DMS153 treated with DMSO at 0.1 percent for 48 hours (cell line): ENCODE measurements at regions not wholly inside any gene's neighbourhood (a gene's known extent, or its start where the extent isn't known, plus 50 kb on each side); places are given as distances from the start of the nearest gene placed in this dataset.

Experiments
- DNase-seq: peaks from one replicate; lab custom pipeline; 2025; ENCODE audit not compliant: unreplicated experiment; lab: John Stamatoyannopoulos, UW

DNA sequence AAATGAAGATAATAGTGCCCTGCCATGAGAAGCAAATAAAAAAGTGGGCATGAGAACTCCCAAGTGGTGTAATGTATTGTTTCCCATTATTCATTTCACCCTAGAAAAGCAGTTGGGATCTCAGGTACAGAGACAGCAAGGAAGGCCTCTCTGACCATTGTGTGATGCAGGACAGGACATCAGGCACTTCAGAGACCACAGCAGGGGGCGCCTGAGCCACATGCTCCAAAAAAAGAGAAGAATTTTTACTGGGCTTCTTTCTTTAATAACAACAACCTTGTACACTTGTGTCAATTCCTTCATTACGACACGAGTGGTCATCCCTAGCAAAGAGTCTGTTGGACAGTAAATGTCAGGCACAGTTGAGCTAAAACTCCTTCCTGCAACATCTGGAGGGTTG is 533.3 kb downstream of the OMA1 start:
- DNase-seq, result no peak

DNA sequence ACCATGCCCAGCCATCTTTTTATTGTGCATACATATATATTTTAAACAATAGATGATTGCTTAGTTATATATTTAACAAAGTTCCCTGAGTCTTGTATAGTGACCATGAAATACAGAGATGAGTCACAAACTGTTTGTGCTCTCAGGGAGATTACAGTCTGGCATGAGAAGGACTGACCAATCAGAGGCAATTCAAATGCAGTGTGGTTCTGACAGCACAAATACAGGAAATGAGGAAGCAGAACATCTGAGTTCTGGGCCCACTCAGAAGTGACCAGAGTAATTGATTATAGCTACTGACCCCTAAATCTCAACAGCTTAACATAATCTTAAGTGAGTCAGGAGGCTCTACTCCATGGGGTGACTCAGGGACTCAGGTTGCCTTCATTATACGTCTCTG is 534.5 kb downstream of the OMA1 start:
- no peak for DNase-seq

DNA sequence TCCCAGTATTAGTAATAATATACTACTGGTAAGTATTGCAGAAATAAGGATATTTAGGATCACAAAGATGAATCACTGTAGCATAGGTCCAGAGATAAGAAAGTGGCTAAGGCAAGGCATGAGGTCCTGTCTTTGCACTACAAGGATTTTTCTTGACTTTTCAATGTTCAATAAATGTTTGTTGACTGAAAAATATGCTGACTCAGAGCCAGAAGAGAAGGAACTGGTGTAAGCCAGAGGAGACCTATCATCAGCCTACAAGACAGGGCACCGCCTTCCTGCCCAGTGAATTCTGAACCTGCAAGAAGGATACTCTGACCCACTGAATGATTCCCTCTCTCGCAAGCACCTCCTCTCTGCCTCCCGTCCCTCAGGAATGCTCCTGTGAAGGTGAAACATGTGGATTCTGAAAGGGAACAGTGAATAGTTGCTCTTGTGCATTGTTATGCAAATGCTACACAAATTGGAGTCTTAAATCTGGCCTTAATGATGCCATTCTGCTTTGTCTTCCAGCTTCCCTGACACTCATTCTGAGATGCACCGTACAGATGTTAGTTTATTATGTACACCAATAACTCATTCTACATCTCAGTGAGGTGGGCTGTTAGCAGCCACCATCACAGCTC is 540.0 kb downstream of the OMA1 start:
- DNase-seq, result no peak

DNA sequence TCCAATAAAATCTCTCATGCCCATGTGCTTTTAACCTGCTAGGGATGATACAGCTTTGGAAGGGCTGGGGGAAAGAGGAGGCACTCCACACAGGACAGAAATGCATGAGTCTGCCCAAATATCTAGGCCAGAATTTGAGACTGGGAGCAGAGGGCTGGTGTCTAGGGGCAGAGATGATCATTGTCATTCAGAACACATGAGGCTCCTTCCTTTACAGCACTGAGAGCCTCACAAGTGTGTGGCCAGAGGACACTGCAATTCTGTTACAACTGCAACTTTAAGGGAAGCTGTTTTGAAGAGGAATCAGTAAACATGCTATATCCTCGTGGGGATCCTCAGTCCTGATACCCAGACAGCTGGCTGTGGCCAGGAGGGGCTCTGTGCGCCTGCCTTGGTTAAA is 541.3 kb downstream of the OMA1 start:
- no peak for DNase-seq

DNA sequence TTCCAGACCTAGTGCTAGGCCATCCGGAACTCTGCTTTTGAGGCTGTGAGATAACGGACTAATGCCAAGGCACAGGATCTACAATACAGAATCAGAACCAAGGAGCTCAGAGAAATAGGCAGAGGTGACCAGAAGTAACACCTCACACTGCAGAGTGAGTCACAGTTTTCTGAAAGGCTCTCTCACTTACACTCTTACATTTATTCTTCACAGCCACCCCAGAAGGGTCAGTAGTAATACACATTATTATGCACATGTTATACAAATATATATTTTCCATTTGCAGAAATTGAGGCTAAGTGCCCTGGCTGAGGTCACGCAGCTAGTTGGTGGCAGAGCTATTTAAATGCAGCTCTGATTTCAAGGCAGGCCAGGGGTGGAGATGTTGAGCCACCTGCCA is 542.5 kb downstream of the OMA1 start:
- no peak for DNase-seq

DNA sequence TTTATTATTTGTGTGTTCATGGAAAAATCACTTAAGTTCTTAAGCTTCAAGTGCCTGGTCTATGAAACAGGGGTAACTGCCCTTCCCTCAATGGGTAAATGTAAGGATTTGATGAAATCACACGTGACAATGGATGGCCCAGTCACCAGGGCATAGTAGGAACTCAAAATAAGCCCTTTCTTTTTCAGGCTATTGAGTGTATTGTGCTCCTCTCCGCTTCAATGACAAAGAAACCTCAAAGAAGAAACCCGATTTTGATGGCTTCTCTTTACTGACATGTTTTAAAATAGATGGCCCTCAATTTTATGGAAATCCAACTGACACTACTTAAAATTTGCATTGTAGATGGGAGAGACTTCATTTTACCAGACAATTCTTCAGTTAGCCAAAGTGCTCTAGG is 543.5 kb downstream of the OMA1 start:
- DNase-seq, result no peak

DNA sequence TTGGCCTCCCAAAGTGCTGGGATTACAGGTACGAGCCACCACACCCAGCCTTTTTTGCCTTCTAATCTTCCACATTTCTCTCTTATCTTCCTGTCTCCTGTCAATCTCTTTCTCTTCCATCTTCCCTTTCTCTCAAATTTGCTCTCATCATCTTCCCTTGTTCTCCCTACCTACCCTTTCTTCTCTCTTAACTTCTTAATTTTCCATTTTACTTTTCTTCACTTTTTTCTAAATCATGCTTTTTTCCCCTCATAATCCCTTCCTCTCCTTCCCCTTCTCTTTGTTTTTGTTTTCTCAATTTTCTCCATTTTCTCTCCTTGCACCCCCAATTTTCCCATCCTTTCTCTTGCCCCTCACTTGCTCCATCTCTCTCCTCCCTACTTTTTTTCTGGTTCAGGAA is 545.7 kb downstream of the OMA1 start:
- DNase-seq, result no peak

DNA sequence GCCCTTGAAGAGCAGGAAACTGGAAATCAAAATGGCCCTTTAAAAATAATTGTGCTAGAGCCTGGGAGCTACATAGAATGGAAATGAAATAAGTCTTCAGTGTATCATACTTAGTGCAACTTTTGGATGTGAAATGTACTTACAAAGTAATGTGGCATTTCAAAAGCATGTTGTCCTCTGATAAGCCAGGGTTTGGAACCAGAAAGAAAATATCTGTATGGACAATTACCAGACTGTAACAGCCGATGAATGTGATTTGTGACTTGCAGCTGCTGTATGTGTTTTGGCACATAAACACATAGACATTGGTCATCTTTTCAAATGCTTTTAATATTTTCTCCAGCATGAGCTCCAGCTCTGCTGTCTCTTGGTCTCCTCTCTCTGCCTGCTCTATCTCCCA is 546.4 kb downstream of the OMA1 start:
- no peak for DNase-seq

DNA sequence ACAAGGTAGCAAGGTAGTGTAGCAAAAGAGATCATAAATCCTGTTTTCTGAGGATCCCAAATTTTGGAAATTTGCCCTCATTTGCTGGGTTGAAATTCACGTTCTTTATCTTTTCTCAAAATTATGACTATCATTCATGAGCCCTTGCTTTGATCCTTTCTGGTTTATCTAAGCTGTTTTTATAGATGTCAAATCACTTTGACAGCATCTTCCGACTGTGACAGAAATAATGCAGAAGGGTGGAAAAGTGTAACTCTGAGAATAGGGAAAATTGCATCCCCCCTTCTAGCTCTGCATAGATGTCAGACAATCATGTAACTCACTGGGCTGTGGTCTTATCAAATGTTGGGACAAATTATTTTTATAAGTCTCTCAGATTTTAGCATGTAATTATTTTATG is 550.1 kb downstream of the OMA1 start:
- no peak for DNase-seq

DNA sequence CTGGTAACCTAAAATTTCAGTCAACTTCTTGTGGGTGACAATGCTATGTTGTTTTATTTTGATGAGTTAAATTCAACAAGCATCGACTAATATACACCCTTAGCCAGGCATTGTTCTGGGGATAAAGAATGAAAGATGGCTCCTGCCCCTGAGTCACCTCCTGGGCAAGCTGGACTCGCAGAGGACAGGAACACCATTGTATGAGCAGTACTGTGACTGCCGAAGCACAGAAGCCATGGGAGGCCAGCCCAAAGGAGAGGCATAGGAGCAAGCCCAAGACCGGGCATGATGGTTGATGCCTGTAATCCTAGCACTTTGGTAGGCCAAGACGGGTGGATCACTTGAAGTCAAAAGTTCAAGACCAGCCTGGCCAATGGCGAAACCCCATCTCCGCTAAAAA is 555.2 kb downstream of the OMA1 start:
- no peak for DNase-seq

DNA sequence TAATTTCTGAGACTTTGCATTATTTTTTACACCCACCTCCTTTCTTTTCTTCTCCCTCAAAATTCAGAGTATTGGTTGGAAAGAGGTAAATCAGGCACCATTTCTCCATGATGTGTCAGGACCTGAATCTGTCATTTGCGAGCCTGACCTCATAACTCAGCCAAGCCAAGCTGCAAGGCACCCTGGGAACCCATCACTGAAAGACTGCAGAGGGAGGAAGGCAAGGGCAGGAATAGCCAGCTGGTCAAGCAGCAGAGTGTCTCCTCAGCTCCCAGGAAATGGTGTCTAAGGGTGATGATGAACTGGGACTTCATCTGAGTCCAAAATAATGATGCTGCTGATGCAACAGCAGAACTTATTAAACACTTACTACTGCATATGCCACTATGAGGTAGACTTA is 556.6 kb downstream of the OMA1 start:
- no peak for DNase-seq

DNA sequence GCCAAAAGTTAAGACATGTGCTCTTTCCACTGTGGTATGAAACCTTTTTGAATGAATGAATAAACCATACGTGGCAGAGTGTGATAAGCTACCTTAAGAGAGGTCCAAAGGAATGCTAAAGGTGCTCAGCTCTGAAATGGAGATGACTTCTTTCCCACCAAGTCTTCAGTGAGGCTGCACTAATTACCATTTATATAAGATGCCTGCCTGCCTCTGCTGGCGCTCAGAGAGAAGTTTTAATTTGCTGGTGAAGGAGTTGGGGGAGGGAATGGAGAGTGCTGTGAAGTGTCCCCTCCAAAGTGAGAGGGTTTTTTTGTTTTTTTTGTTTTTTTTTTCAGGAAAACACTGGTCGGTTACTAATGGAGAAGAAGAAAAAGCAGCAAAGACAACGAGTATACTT is 559.0 kb downstream of the OMA1 start:
- no peak for DNase-seq

DNA sequence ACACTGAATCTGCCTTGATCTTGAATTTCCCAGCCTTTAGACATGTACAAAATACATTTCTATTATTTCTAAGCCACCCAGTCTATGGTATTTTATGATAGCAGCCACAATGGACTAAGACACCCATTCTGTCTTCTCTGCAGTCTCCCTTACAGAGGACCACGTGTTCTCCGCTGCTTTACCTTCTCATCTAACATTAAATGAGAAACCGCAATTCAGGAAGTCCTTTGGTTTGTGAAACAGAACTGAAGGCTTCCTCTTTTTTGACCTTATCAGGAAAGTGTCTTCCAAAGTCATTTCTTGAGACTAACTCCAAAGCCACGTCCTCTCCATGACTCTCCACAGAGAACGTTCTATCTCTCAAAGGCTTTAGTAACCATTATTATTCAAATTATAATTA is 560.1 kb downstream of the OMA1 start:
- DNase-seq, result no peak

DNA sequence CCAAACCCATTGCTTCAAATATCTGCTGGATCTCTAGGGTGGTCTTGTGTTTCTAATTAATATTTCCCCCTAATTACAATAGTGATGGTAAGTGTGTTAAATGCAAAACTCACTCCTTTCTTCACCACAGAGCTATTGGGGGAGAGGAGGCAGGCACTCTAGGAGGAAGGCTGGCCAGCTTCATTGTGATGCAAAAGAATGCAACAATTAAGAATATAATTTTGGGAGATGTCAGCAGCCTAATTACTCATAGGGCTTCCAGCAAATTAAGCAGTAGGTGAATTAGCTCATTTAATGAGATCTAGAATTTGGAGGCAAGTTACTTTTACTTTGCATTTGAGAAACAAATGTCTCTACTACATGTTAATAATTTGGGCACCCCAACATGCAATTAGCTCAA is 560.4 kb upstream of the DAB1 start:
- DNase-seq, result no peak

DNA sequence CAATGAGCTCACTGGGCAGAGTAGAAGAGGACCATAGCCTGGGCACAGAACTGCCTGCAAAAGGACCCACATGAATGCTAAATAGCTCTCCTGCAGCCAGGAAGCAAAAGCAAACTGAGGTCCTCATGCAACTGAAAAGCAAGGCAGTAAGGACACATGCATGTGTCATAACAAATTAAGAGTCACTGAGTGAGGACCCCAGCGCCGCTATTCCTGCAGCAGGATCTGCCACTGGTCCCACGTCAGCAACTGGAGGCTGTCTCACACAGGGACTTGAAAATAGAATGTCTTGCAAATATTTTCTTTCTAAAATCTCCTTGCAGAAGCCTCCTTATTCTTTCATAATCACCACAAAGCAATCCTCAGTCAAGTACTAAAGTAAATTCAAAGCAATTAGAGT is 559.6 kb upstream of the DAB1 start:
- no peak for DNase-seq

DNA sequence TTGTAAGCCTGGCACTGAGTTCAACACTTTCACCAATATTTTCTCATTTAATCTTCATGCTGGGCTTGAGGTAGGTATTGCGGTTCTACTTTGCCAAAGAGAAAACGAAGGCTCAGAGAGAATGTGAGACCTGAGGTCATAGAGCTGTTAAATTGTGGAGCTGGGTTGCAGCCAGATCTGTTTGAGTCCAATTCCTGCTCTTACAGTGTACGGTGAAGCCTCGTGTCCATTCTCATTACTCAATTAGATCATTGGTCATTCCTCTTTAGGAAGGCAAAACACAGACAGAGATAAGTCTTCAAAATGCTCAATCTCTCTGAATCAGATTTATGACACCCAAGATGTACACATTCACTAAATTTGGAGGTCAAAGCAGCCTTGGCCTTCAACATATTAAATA is 559.0 kb upstream of the DAB1 start:
- DNase-seq, result no peak

DNA sequence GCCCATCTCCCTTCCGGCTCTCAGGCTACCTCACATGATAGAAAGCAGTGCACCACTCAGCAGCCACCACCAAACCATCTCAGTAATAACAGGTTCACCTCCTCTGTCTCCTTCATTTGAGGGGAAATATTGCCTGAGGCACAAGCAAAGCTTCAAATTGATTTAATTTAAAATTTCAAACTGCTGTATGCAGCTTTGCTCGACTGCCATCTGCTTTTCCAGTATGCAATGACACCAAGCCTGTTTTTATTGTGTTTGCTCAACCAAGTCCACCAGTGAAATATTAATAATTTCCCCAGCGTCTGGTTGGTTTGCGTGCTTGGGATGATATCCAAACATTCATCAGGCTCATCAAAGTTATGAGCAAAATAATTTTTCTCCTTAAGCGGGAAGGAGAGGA is 552.4 kb upstream of the DAB1 start:
- DNase-seq, result no peak

DNA sequence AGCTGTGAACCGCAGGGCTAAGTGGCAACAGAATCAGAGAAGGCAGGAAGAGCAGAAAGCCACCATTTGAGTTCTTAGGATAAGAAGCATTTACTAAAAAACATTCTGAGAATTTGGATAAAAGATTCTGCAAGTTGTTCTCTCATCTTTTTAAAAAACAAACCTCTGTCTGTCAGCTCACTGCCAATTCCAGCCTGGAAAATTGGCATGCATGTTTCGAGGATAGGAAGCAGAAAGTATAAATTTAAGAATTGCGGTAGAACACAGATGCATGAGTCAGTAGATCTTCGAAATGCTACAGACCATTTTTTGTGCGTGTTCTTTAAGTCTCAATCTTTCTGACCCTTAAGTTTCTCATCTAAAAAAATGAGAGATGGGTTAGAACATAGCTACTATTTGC is 544.5 kb upstream of the DAB1 start:
- no peak for DNase-seq

DNA sequence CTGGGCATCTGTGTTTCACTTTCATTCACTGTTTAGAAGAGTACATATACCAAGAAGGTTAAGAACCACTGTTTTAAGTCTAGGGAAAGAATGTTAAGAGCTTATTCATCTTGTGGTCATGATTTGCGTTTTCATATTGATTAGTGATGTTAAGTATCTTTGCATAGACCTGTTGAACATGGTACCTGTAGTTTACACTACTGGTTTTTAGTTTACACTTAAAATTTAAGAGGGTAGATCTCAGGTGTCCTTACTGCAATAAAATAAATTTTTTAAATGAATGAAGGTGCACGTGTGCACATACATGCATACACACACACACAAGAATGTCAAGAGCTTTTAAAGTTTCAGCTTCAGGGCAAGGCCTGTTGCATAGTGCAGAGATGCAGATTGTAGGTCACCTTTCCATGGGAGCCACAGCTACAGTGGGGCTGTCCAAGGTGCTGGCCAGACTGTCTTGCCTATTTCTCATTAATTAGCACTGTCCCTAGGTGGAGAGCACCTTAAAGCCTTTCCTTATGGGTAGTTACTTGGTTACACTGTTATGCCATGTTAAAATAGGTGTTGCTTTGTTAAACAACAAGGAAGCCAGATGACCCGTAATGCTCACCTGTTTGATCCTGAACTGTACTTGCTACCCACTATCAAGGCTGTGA is 543.0 kb upstream of the DAB1 start:
- no peak for DNase-seq

DNA sequence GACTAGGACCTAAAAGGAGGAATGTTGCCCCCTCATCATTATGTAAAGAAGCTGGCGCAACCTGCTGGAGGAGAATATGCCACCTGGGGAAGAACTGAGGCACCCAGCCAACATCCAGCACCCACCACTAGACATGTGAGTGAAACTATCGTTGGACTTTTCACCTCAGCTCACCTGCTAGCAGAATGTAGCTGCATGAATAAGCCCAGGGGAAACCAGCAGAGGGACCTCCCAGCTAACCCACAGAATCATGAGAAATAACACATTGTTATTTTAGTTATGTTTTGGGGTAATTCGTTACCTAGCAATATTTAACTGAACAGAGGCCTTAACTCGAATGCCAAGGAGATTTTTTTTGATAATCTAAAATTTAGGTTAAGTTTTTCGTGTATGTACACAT is 542.5 kb upstream of the DAB1 start:
- no peak for DNase-seq

DNA sequence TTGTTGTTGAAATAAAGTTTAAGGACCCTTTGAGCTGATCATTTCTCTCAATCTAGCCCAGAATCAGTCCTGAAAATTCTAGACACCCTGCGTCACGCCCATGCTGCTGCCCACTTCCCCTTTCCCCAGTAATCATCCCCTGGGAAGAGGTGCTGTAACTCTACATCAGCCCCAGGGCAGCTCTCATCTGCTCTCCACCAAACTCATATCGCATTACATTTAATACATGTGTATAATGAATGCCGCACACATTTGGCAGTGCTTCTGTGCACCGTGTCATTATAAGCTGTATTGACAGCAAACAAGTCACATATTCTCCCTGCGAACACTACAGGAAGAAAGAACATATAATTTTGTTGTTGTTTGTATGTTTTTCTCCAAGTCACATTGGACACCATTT is 539.7 kb upstream of the DAB1 start:
- DNase-seq, result peak; percentile 43

DNA sequence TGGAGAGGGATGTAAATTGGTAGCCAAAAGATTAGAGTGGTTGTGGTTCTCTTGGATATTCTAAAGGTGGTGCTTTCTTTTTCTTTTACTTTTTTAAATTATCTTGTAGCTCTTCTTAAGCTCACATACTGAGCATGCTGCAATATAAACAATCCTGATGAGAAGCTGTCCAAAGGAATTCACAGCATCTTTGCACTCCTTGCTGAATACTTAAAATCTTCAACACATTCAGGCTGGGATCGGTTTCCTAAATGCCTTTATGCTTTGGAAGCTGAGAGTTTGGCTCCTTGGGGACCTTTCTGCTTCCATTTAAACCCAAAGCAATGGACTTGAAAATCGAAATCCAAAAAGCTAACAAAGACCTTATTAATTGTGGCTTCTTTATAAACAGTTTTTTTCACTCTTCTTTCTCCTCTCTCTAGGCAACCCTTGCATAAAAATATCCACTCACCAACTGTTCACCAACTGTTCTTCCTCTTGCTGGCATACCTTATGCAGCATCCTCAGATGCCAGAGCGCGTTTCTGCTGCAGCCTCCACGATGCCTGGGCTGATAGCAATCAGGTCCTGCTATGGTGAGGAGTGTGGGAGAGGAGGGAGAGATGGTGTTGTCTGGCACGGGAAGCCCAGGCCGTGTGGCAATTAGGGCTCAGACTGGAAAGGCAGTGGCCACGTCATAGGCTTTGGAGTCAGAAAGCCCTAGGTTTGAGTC is 535.8 kb upstream of the DAB1 start:
- DNase-seq, result no peak

DNA sequence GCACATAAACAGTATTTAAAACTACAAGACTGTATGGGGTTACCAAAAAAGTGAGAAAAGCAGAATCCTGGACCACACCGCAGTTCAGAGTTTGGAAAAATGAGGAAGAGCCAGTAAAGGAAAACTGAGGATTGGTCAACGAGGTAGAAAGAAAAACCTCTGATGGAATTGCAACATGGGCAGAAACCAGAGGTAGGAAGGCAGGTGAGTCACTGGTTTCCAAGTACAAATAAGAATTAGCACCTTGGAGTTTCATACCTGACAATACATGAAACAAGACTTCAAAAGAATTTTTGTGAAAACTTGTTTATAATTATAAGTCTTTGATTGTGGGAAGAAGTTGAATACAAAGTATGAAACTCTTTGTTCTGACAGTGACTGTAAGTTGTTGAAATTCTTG is 533.7 kb upstream of the DAB1 start:
- DNase-seq, result no peak
